CD4-positive, CD25-positive, alpha-beta regulatory T cell (primary cell): ENCODE measurements at regions not wholly inside any gene's neighbourhood (a gene's known extent, or its start where the extent isn't known, plus 50 kb on each side); places are given as distances from the start of the nearest gene placed in this dataset.

ENCODE experiments used
- ATAC-seq, 2 donors: fragments of 150-1000 bp; cut with Tn5 transposase; one replicate each; pipeline ENCODE4 v1.10.0; 2021; ENCODE audit warnings: low read depth in 2 of 2, moderate number of reproducible peaks in 2 of 2, moderate library complexity in 1 of 2
- DNase-seq, 3 donors: peaks; one replicate each; pipeline versions ENCODE4 v3.0.0 to v3.0.0-alpha.2; 2012 to 2022; ENCODE audit warnings: mixed read lengths in 1 of 3
- H3K27ac ChIP-seq: one replicate; pipeline ENCODE4 v1.7.0; 2013; ENCODE audit warnings: mild to moderate bottlenecking, low read length; ENCODE audit not compliant: insufficient read depth, poor library complexity, severe bottlenecking
- H3K27me3 ChIP-seq: one replicate; pipeline ENCODE4 v1.7.0; 2013; ENCODE audit warnings: low read length; ENCODE audit not compliant: control insufficient read depth, insufficient read depth
- H3K36me3 ChIP-seq: one replicate; pipeline ENCODE4 v1.7.0; 2013; ENCODE audit warnings: mild to moderate bottlenecking, low read length, moderate library complexity; ENCODE audit not compliant: control insufficient read depth, insufficient read depth
- H3K4me1 ChIP-seq: 2 replicates; pipeline ENCODE4 v1.7.0; 2013; ENCODE audit warnings: mild to moderate bottlenecking, low read length; ENCODE audit not compliant: insufficient read depth, control insufficient read depth, poor library complexity, severe bottlenecking
- H3K4me3 ChIP-seq: one replicate; pipeline ENCODE4 v1.7.0; 2013; ENCODE audit warnings: low read depth, mild to moderate bottlenecking, low read length, moderate library complexity
- H3K9me3 ChIP-seq, 2 experiments: 1 replicate in 1 of 2; 2 replicates in 1 of 2; pipeline ENCODE4 v1.7.0; 2013; ENCODE audit warnings: low read length in 2 of 2, mild to moderate bottlenecking in 1 of 2, moderate library complexity in 1 of 2; ENCODE audit not compliant: control insufficient read depth in 2 of 2
- H3K27ac Mint-ChIP-seq, 3 donors: one replicate each; pipeline ENCODE4 v1.8.0; 2020 to 2022; ENCODE audit warnings: mild to moderate bottlenecking in 3 of 3, mixed read lengths in 3 of 3, moderate library complexity in 2 of 3
- H3K27me3 Mint-ChIP-seq: one replicate; pipeline ENCODE4 v1.8.0; 2022; ENCODE audit warnings: mild to moderate bottlenecking, mixed read lengths
- H3K36me3 Mint-ChIP-seq: one replicate; pipeline ENCODE4 v1.8.0; 2020; ENCODE audit warnings: mixed read lengths
- H3K4me1 Mint-ChIP-seq, 4 donors: one replicate each; pipeline ENCODE4 v1.8.0; 2020 to 2022; ENCODE audit warnings: mixed read lengths in 4 of 4, mild to moderate bottlenecking in 1 of 4
- H3K4me3 Mint-ChIP-seq, 4 donors: one replicate each; pipeline ENCODE4 v1.8.0; 2020 to 2022; ENCODE audit warnings: mild to moderate bottlenecking in 4 of 4, mixed read lengths in 4 of 4, moderate library complexity in 3 of 4
- H3K9me3 Mint-ChIP-seq, 7 donors: one replicate each; pipeline ENCODE4 v1.8.0; 2020 to 2022; ENCODE audit warnings: mixed read lengths in 7 of 7, mild to moderate bottlenecking in 3 of 7, moderate library complexity in 2 of 7

- DNase-seq = no peak
- Mint-ChIP-seq H3K4me3 (no peak overlapping the region), H3K9me3 (peaks cover 0 to 2% (median 0%) of the 10 kb centered on the region in 7 donors)
Measured at GRCh38 chr4:89617317-89617716, 219.6 kb downstream of the SNCA start.

GRCh38 chr4:89616382-89616781 lies 220.6 kb downstream of the SNCA start:
- ATAC-seq (no peak), DNase-seq (no peak)
- no peaks in the 10 kb centered on the region for H3K27me3 ChIP-seq
- H3K9me3 ChIP-seq = no peaks in the 10 kb centered on the region
- H3K27ac Mint-ChIP-seq = no peak overlapping the region
- H3K27me3 Mint-ChIP-seq = no peaks in the 10 kb centered on the region
- H3K4me1 Mint-ChIP-seq = peaks cover 0 to 40% (median 7%) of the 10 kb centered on the region in 4 donors
- H3K36me3 Mint-ChIP-seq = no peaks in the 10 kb centered on the region
- peaks cover 0 to 2% (median 0%) of the 10 kb centered on the region in 7 donors for H3K9me3 Mint-ChIP-seq
- H3K4me1 ChIP-seq = no peaks in the 10 kb centered on the region
- H3K36me3 ChIP-seq = no peaks in the 10 kb centered on the region
- H3K4me3 Mint-ChIP-seq = no peak overlapping the region
- no peak overlapping the region for H3K4me3 ChIP-seq
- H3K27ac ChIP-seq = no peak overlapping the region

More at GRCh38 chr4:89617317-89617716, 219.6 kb downstream of the SNCA start:
- Histone ChIP-seq H3K27ac (no peak overlapping the region), H3K4me1 (no peaks in the 10 kb centered on the region), H3K4me3 (no peak overlapping the region), H3K9me3 (no peaks in the 10 kb centered on the region), H3K27me3 (no peaks in the 10 kb centered on the region), H3K36me3 (no peaks in the 10 kb centered on the region)
- no peak for ATAC-seq
- Mint-ChIP-seq H3K36me3 (no peaks in the 10 kb centered on the region), H3K27me3 (no peaks in the 10 kb centered on the region), H3K4me1 (peaks cover 0 to 36% (median 9%) of the 10 kb centered on the region in 4 donors), H3K27ac (no peak overlapping the region)

DNA sequence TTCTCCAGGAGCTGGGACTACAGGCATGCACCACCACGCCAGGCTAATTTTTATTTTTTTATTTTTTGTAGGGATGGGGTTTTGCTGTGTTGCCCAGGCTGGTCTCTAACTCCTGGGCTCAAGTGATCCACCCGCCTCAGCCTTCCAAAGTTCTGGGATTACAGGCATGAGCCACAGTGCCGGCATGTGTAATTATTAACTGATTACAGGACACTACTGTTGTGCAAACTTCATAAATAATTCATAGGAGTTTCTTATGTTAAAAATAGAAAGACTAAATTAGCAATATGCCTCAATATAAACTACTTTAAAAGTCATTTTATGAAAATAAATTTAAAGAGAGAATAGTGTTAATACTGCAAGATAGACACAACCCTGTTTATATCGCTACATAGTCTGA lies 221.9 kb downstream of the SNCA start:
- Histone ChIP-seq H3K4me1 (no peaks in the 10 kb centered on the region), H3K36me3 (no peaks in the 10 kb centered on the region), H3K4me3 (no peak overlapping the region), H3K9me3 (no peaks in the 10 kb centered on the region), H3K27ac (no peak overlapping the region), H3K27me3 (no peaks in the 10 kb centered on the region)
- Mint-ChIP-seq H3K4me3 (no peak overlapping the region), H3K36me3 (no peaks in the 10 kb centered on the region), H3K27me3 (no peaks in the 10 kb centered on the region), H3K4me1 (peaks cover 0 to 41% (median 7%) of the 10 kb centered on the region in 4 donors), H3K27ac (no peak overlapping the region), H3K9me3 (peaks cover 0 to 2% (median 0%) of the 10 kb centered on the region in 7 donors)
- ATAC-seq (no peak), DNase-seq (no peak)

DNA sequence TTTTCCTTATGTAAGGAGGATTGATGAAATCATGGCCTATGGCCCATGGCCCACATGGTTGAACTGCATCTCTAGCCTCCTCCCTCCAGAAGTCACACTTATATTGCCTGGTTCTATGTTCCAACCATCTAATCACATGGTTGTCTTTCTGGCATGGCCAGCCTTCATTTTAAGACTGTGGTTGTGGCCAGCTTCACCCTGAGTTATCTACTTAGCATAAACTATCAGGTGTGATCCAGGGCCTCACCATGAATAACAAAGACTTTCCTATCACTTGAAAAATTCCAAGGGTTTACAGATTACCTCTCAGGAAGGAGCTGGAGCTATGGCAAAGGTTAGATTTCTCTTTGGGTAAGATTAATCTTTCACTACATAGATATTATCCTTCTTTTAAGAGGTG lies 222.8 kb downstream of the SNCA start:
- peaks cover 0 to 32% (median 5%) of the 10 kb centered on the region in 4 donors for H3K4me1 Mint-ChIP-seq
- no peaks in the 10 kb centered on the region for H3K27me3 Mint-ChIP-seq
- no peaks in the 10 kb centered on the region for H3K36me3 ChIP-seq
- DNase-seq (no peak), ATAC-seq (no peak)
- H3K27me3 ChIP-seq = no peaks in the 10 kb centered on the region
- H3K4me3 ChIP-seq = no peak overlapping the region
- H3K27ac ChIP-seq = no peak overlapping the region
- no peaks in the 10 kb centered on the region for H3K9me3 ChIP-seq
- H3K4me3 Mint-ChIP-seq = no peak overlapping the region
- H3K9me3 Mint-ChIP-seq = peaks cover 0 to 2% (median 0%) of the 10 kb centered on the region in 7 donors
- H3K4me1 ChIP-seq = no peaks in the 10 kb centered on the region
- no peaks in the 10 kb centered on the region for H3K36me3 Mint-ChIP-seq
- H3K27ac Mint-ChIP-seq = peak overlapping the region in 1 of 3 donors; percentile 3

- Histone ChIP-seq H3K27ac (no peak overlapping the region), H3K4me3 (no peak overlapping the region), H3K9me3 (no peaks in the 10 kb centered on the region), H3K4me1 (no peaks in the 10 kb centered on the region), H3K36me3 (no peaks in the 10 kb centered on the region), H3K27me3 (no peaks in the 10 kb centered on the region)
- H3K4me3 Mint-ChIP-seq = no peak overlapping the region
- peaks cover 0 to 13% (median under 1%) of the 10 kb centered on the region in 4 donors for H3K4me1 Mint-ChIP-seq
- H3K27ac Mint-ChIP-seq = no peak overlapping the region
- H3K27me3 Mint-ChIP-seq = peaks cover under 1% of the 10 kb centered on the region
- peaks cover 0 to 4% (median 0%) of the 10 kb centered on the region in 7 donors for H3K9me3 Mint-ChIP-seq
- H3K36me3 Mint-ChIP-seq = no peaks in the 10 kb centered on the region
- DNase-seq = no peak
- ATAC-seq = no peak
Measured at GRCh38 chr4:89610236-89610635, 226.7 kb downstream of the SNCA start.

DNA sequence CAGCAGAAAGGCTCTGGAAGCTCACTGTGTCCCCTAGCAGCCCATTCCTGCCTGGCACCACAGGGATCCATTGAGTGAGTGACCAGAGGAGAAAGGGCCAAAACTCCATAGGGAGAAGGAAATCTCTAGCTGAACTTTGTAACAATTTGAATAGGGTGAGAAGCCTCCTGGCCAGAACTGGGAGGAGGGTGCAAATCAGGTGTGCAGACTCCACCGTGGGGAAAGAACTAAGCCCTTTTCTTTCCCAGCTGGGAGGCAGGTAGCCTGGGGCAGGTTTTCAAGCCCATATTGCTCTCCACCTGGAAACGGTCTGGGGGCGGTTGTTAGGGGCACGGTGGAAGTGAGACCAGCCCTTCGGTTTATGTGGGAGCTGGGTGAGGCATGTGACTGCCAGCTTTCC lies 227.2 kb downstream of the SNCA start:
- Histone ChIP-seq H3K27ac (no peak overlapping the region), H3K9me3 (no peaks in the 10 kb centered on the region), H3K27me3 (no peaks in the 10 kb centered on the region), H3K36me3 (no peaks in the 10 kb centered on the region), H3K4me3 (no peak overlapping the region), H3K4me1 (no peaks in the 10 kb centered on the region)
- no peaks in the 10 kb centered on the region for H3K36me3 Mint-ChIP-seq
- H3K4me1 Mint-ChIP-seq = peaks cover 0 to 13% (median under 1%) of the 10 kb centered on the region in 4 donors
- peaks cover 0 to 4% (median 0%) of the 10 kb centered on the region in 7 donors for H3K9me3 Mint-ChIP-seq
- H3K4me3 Mint-ChIP-seq = no peak overlapping the region
- no peak overlapping the region for H3K27ac Mint-ChIP-seq
- peaks cover 5% of the 10 kb centered on the region for H3K27me3 Mint-ChIP-seq
- ATAC-seq (no peak), DNase-seq (no peak)

- Histone ChIP-seq H3K27ac (no peak overlapping the region), H3K4me3 (no peak overlapping the region), H3K27me3 (peaks cover 5% of the 10 kb centered on the region), H3K36me3 (no peaks in the 10 kb centered on the region), H3K4me1 (no peaks in the 10 kb centered on the region), H3K9me3 (no peaks in the 10 kb centered on the region)
- Mint-ChIP-seq H3K4me1 (no peaks in the 10 kb centered on the region), H3K27me3 (peaks cover 5% of the 10 kb centered on the region), H3K9me3 (peaks cover 0 to 4% (median 0%) of the 10 kb centered on the region in 7 donors), H3K4me3 (no peak overlapping the region), H3K27ac (no peak overlapping the region), H3K36me3 (no peaks in the 10 kb centered on the region)
- no peak for DNase-seq
- no peak for ATAC-seq
Measured at GRCh38 chr4:89604951-89605350, 232.0 kb downstream of the SNCA start.

- no peaks in the 10 kb centered on the region for H3K4me1 ChIP-seq
Measured at GRCh38 chr4:89599026-89599425, 237.9 kb downstream of the SNCA start.

More at GRCh38 chr4:89599026-89599425, 237.9 kb downstream of the SNCA start:
- Mint-ChIP-seq H3K4me3 (no peak overlapping the region), H3K36me3 (no peaks in the 10 kb centered on the region), H3K27ac (no peak overlapping the region), H3K9me3 (peaks cover 0 to 1% (median 0%) of the 10 kb centered on the region in 7 donors), H3K27me3 (peaks cover 9% of the 10 kb centered on the region), H3K4me1 (no peaks in the 10 kb centered on the region)
- no peaks in the 10 kb centered on the region for H3K36me3 ChIP-seq
- peaks cover 5% of the 10 kb centered on the region for H3K27me3 ChIP-seq
- no peaks in the 10 kb centered on the region for H3K9me3 ChIP-seq
- H3K27ac ChIP-seq = no peak overlapping the region
- no peak for ATAC-seq
- H3K4me3 ChIP-seq = no peak overlapping the region
- DNase-seq = no peak
